ENCODE measurements at regions not wholly inside any gene's neighbourhood (a gene's known extent, or its start where the extent isn't known, plus 50 kb on each side); places are given as distances from the start of the nearest gene placed in this dataset.

- H3K27ac ChIP-seq: no peak overlapping the region
These were observed 260.5 kb downstream of the TMA16 start for GRCh38 chr4:163755013-163755412.

GRCh38 chr4:163757219-163757618, 262.7 kb downstream of the TMA16 start:
- no peak overlapping the region for H3K27ac ChIP-seq
- no peak for TF ChIP-seq CTCF (conservative IDR thresholded peaks at IDR 0.05)

More at GRCh38 chr4:163755013-163755412, 260.5 kb downstream of the TMA16 start:
- TF ChIP-seq CTCF (conservative IDR thresholded peaks at IDR 0.05): peak; percentile 28; the same call in 1 of the 2 replicates

DNA sequence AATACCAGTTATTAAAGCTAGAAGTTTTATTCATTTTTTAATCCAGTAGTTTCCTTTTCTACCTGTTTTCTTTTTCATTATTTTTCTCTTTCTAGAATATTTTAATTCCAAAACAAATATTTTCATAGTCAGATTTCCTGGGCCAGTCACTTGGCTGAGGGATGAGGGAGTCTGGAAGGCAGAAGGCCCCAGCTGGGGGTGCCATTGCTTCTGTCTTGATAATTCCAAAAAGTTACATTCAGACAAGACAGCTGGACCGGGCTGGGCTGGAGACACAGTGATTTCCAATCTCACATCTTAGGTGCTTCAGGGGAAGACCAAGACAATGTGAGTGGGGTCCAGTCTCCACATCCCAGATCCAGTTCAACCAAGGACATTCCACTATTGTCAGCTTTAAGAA, 263.5 kb downstream of the TMA16 start:
- TF ChIP-seq CTCF (conservative IDR thresholded peaks at IDR 0.05): no peak
- H3K27ac ChIP-seq: no peak overlapping the region

DNA sequence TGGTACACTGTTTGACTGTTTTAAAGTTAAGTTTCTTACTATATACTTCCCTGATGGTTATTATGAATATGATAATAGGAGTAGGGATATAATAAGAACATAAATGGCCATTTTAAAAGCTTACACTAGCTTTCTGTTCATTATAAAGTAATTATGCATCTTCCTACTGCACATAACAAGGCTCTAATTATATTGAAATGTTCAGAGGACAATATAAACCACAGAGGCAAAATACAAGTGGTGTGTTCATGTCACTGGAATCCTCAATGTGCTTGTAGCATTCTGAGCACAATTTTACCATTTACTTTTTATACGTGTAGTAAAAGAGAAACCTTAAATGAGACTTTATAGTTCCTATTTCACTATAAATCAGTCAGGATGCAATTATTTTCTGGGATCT, 268.3 kb downstream of the TMA16 start:
- TF ChIP-seq CTCF (conservative IDR thresholded peaks at IDR 0.05): no peak

GRCh38 chr4:163764569-163764968, 270.1 kb downstream of the TMA16 start:
- H3K27ac ChIP-seq: no peak overlapping the region
- TF ChIP-seq CTCF (conservative IDR thresholded peaks at IDR 0.05): no peak

More for the DNA sequence above, 268.3 kb downstream of the TMA16 start:
- H3K27ac ChIP-seq: no peak overlapping the region

DNA sequence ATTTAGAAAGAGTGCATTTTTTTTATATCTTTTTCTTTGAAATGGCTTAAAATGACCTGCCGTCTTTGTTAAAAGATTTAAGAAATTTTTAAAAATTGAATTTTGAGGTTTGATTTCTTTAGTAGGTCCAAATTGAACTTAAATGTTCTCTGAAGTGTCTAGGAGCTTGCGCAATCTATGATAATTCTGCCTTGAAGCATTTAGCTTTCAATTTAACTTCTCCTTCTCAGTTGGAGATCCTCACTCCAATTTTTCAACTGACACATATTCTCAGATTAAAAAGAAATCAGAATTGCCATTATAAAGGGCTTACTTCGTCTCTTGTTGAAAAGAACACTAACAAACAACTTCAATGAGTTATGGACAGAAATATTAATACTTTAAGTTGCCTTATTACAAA, 273.5 kb downstream of the TMA16 start:
- TF ChIP-seq CTCF (conservative IDR thresholded peaks at IDR 0.05): no peak
- H3K27ac ChIP-seq: no peak overlapping the region

- TF ChIP-seq CTCF (conservative IDR thresholded peaks at IDR 0.05): no peak
- H3K27ac ChIP-seq: no peak overlapping the region
These were observed 277.7 kb downstream of the TMA16 start for GRCh38 chr4:163772238-163772637.

GRCh38 chr4:163773940-163774339, 279.4 kb downstream of the TMA16 start:
- H3K27ac ChIP-seq: no peak overlapping the region
- TF ChIP-seq CTCF (conservative IDR thresholded peaks at IDR 0.05): no peak

All from VCaP (cell line).